Lower leg skin (tissue), 3 donors: ENCODE measurements at regions not wholly inside any gene's neighbourhood (a gene's known extent, or its start where the extent isn't known, plus 50 kb on each side); places are given as distances from the start of the nearest gene placed in this dataset.

Experiments
- CTCF ChIP-seq, 3 donors: fragments of 450-650 bp; IDR thresholded peaks; one replicate each; pipeline ENCODE4 v1.5.1; 2016; ENCODE audit warnings: antibody characterized with exemption in 3 of 3, mild to moderate bottlenecking in 3 of 3, moderate library complexity in 2 of 3
- POLR2A ChIP-seq, 2 donors: fragments of 450-650 bp; IDR thresholded peaks; one replicate each; pipeline ENCODE4 v1.6.1; 2016 to 2017; ENCODE audit warnings: antibody characterized with exemption in 2 of 2, mild to moderate bottlenecking in 1 of 2, moderate library complexity in 1 of 2

GRCh38 chr15:62509395-62509958 is 344.4 kb upstream of the C2CD4B start:
- TF ChIP-seq CTCF (IDR thresholded peaks at IDR 0.05) (no peak), POLR2A (IDR thresholded peaks at IDR 0.05) (no peak)
